B cell (primary cell): ENCODE measurements at regions not wholly inside any gene's neighbourhood (a gene's known extent, or its start where the extent isn't known, plus 50 kb on each side); places are given as distances from the start of the nearest gene placed in this dataset.

Experiments used
- EZH2 ChIP-seq: IDR thresholded peaks from 2 replicates; pipeline ENCODE4 v1.6.1; 2012; ENCODE audit warnings: borderline replicate concordance, low read depth, mild to moderate bottlenecking, moderate library complexity, low read length; ENCODE audit not compliant: insufficient read depth, poor library complexity, severe bottlenecking
- TF ChIP-seq, protein P1 (sequence below): fragments of 200-600 bp; IDR thresholded peaks from one replicate; pipeline ENCODE4 v1.8.0; 2022; ENCODE audit warnings: antibody characterized with exemption, mild to moderate bottlenecking

DNA sequence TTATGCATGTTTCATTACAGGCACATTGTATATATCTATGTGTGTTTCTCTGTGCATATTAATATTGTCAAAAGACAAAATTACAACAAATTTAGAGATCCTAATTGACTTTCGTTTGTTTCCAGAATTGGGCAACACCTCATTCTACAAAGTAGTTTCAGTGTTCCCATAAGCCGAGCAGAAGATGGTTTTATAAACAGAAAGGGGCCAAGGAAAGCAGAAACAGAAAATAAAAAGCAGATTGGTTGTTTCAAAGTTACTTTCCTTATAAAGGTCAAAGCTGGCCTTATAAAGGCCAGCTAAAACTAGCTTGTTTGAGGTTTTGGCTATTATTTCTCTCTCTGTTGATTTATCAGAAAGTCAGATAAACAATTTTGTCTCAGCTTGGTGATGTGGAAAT, 116.2 kb upstream of the FGGY start:
- TF ChIP-seq EZH2 = no peak
- TF ChIP-seq, protein P1, sequence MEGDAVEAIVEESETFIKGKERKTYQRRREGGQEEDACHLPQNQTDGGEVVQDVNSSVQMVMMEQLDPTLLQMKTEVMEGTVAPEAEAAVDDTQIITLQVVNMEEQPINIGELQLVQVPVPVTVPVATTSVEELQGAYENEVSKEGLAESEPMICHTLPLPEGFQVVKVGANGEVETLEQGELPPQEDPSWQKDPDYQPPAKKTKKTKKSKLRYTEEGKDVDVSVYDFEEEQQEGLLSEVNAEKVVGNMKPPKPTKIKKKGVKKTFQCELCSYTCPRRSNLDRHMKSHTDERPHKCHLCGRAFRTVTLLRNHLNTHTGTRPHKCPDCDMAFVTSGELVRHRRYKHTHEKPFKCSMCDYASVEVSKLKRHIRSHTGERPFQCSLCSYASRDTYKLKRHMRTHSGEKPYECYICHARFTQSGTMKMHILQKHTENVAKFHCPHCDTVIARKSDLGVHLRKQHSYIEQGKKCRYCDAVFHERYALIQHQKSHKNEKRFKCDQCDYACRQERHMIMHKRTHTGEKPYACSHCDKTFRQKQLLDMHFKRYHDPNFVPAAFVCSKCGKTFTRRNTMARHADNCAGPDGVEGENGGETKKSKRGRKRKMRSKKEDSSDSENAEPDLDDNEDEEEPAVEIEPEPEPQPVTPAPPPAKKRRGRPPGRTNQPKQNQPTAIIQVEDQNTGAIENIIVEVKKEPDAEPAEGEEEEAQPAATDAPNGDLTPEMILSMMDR = no peak
